ENCODE measurements at regions not wholly inside any gene's neighbourhood (a gene's known extent, or its start where the extent isn't known, plus 50 kb on each side); places are given as distances from the start of the nearest gene placed in this dataset.

DNA sequence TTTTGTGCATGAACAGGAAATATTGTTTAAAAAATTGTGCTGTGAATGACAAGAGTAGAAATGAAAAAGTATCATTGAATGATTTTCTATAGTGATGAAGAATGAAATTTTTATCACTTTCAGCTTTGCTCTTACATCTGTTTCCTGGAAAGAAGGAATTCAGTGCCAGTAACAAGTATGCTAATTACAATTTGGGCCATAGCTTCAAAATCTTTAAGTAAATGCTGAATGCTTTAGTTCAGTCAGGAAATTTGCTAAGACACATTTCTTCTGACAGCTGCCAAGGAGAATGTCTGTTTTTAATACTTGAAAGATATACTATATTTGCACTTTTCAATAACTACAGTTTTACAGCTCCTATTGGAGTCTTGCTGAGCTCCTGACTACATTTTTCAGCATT, 203.7 kb upstream of the RSPO3 start:
- Histone ChIP-seq H3K27me3 (no peaks in the 10 kb centered on the region), H3K4me1 (no peaks in the 10 kb centered on the region), H3K36me3 (ENCODE audit: low read depth, missing control alignments) (no peaks in the 10 kb centered on the region), H3K9me3 (no peaks in the 10 kb centered on the region), H3K4me3 (no peak overlapping the region), H3K27ac (no peak overlapping the region)
- TF ChIP-seq, protein P1, sequence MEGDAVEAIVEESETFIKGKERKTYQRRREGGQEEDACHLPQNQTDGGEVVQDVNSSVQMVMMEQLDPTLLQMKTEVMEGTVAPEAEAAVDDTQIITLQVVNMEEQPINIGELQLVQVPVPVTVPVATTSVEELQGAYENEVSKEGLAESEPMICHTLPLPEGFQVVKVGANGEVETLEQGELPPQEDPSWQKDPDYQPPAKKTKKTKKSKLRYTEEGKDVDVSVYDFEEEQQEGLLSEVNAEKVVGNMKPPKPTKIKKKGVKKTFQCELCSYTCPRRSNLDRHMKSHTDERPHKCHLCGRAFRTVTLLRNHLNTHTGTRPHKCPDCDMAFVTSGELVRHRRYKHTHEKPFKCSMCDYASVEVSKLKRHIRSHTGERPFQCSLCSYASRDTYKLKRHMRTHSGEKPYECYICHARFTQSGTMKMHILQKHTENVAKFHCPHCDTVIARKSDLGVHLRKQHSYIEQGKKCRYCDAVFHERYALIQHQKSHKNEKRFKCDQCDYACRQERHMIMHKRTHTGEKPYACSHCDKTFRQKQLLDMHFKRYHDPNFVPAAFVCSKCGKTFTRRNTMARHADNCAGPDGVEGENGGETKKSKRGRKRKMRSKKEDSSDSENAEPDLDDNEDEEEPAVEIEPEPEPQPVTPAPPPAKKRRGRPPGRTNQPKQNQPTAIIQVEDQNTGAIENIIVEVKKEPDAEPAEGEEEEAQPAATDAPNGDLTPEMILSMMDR (IDR thresholded peaks at IDR 0.05): no peak
- no peak for TF ChIP-seq POLR2A (IDR thresholded peaks at IDR 0.05)
- intact Hi-C loops (cut with DNase I; ENCODE audit: low total_unique reads): no loop called here
- no peak for DNase-seq

GRCh38 chr6:126919947-126920346, 198.5 kb upstream of the RSPO3 start:
- Histone ChIP-seq H3K36me3 (ENCODE audit: low read depth, missing control alignments) (no peaks in the 10 kb centered on the region), H3K27ac (no peak overlapping the region), H3K4me1 (no peaks in the 10 kb centered on the region), H3K27me3 (no peaks in the 10 kb centered on the region), H3K9me3 (no peaks in the 10 kb centered on the region), H3K4me3 (no peak overlapping the region)
- DNase-seq: no peak
- 70 to 73% methylated on average over 1 of the region's 1 CpG for WGBS, 2 donors
- intact Hi-C loops (cut with DNase I; ENCODE audit: low total_unique reads): no loop called here
- no peak for TF ChIP-seq POLR2A (IDR thresholded peaks at IDR 0.05)
- TF ChIP-seq, protein P1 (IDR thresholded peaks at IDR 0.05): no peak

GRCh38 chr6:126923807-126924206, 194.7 kb upstream of the RSPO3 start:
- H3K36me3 ChIP-seq (ENCODE audit: low read depth, missing control alignments): no peaks in the 10 kb centered on the region
- H3K9me3 ChIP-seq: no peaks in the 10 kb centered on the region
- H3K27me3 ChIP-seq: no peaks in the 10 kb centered on the region
- no peak for DNase-seq
- intact Hi-C loops (cut with DNase I; ENCODE audit: low total_unique reads): no loop called here
- no peak overlapping the region for H3K27ac ChIP-seq
- no peak overlapping the region for H3K4me3 ChIP-seq
- no peak for TF ChIP-seq POLR2A (IDR thresholded peaks at IDR 0.05)
- TF ChIP-seq, protein P1 (IDR thresholded peaks at IDR 0.05): no peak
- 82 to 85% methylated on average over 2 of the region's 2 CpGs for WGBS, 2 donors
- no peaks in the 10 kb centered on the region for H3K4me1 ChIP-seq

GRCh38 chr6:126926926-126927325, 191.5 kb upstream of the RSPO3 start:
- intact Hi-C loops (cut with DNase I; ENCODE audit: low total_unique reads): no loop called here
- 46 to 53% methylated on average over 3 of the region's 3 CpGs for WGBS, 2 donors
- no peaks in the 10 kb centered on the region for H3K4me1 ChIP-seq

DNA sequence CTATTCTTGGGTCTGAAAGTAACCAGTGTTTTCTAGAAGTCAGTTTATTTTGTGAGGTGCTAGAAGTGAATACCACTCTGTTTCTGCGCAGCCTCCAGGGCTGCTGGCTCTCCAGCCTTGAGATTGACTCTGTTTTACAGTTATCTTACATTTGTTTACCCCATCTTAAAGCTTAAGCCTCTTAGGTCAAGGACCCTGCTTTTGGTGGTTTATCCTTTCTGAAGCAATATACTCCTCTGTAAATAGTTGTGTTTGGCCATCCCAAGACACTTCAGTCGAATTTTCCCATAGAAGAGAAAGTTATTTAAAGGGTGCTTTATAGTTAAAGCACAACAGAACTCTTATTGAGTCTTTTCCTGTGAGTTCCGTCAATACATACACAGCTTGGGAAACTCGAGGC, 190.6 kb upstream of the RSPO3 start:
- H3K4me3 ChIP-seq: no peak overlapping the region
- no peaks in the 10 kb centered on the region for H3K36me3 ChIP-seq (ENCODE audit: low read depth, missing control alignments)
- intact Hi-C loops (cut with DNase I; ENCODE audit: low total_unique reads): no loop called here
- H3K4me1 ChIP-seq: no peaks in the 10 kb centered on the region
- no peak for DNase-seq
- no peak overlapping the region for H3K27ac ChIP-seq
- H3K27me3 ChIP-seq: no peaks in the 10 kb centered on the region
- 87 to 89% methylated on average over 4 of the region's 4 CpGs for WGBS, 2 donors
- TF ChIP-seq POLR2A (IDR thresholded peaks at IDR 0.05): no peak
- TF ChIP-seq, protein P1 (IDR thresholded peaks at IDR 0.05): no peak
- H3K9me3 ChIP-seq: no peaks in the 10 kb centered on the region

More at GRCh38 chr6:126926926-126927325, 191.5 kb upstream of the RSPO3 start:
- Histone ChIP-seq H3K4me3 (no peak overlapping the region), H3K36me3 (ENCODE audit: low read depth, missing control alignments) (no peaks in the 10 kb centered on the region), H3K27me3 (no peaks in the 10 kb centered on the region), H3K9me3 (no peaks in the 10 kb centered on the region), H3K27ac (no peak overlapping the region)
- TF ChIP-seq POLR2A (IDR thresholded peaks at IDR 0.05): no peak
- TF ChIP-seq, protein P1 (IDR thresholded peaks at IDR 0.05): no peak
- DNase-seq: no peak
